Calu3 (cell line): ENCODE measurements at regions not wholly inside any gene's neighbourhood (a gene's known extent, or its start where the extent isn't known, plus 50 kb on each side); places are given as distances from the start of the nearest gene placed in this dataset.

Source experiments
- BruUV-seq: library from RNA; stranded (reverse); fragments of 400-500 nt; replicated peaks from 2 replicates; lab custom pipeline; 2021; lab: Mats Ljungman, UMichigan
- CTCF ChIA-PET: fragments of 300-600 bp; sonication (Branson Sonifier 250); formaldehyde crosslinking; loops from one replicate; lab custom pipeline; 2022; ENCODE audit warnings: antibody characterized with exemption; lab: Charles Lee
- DNase-seq: peaks from one replicate; pipeline ENCODE4 v3.0.0; 2022
- H3K27ac Mint-ChIP-seq: one replicate; pipeline ENCODE4 v1.8.0; 2022; ENCODE audit warnings: mixed read lengths; ENCODE audit not compliant: unreplicated experiment
- H3K27me3 Mint-ChIP-seq: one replicate; pipeline ENCODE4 v1.8.0; 2022; ENCODE audit warnings: mixed read lengths; ENCODE audit not compliant: unreplicated experiment
- H3K36me3 Mint-ChIP-seq: one replicate; pipeline ENCODE4 v1.8.0; 2022; ENCODE audit warnings: mild to moderate bottlenecking, moderate library complexity, mixed read lengths; ENCODE audit not compliant: insufficient read depth, unreplicated experiment
- H3K4me1 Mint-ChIP-seq: one replicate; pipeline ENCODE4 v1.8.0; 2022; ENCODE audit warnings: mild to moderate bottlenecking, low read depth, mixed read lengths; ENCODE audit not compliant: unreplicated experiment
- H3K4me3 Mint-ChIP-seq: one replicate; pipeline ENCODE4 v1.8.0; 2022; ENCODE audit warnings: mild to moderate bottlenecking, low read depth, moderate library complexity, mixed read lengths; ENCODE audit not compliant: unreplicated experiment
- H3K9me3 Mint-ChIP-seq: one replicate; pipeline ENCODE4 v1.8.0; 2022; ENCODE audit warnings: low read depth, mixed read lengths; ENCODE audit not compliant: unreplicated experiment
- CTCF ChIP-seq: fragments of 200-600 bp; IDR thresholded peaks from one replicate; pipeline ENCODE4 v1.8.0; 2022; ENCODE audit warnings: antibody characterized with exemption; ENCODE audit not compliant: unreplicated experiment
- intact Hi-C: fragments of 100-400 bp; cut with micrococcal nuclease; formaldehyde crosslinking; loops from one replicate; pipeline ENCODE4 v1.10.0; 2022; ENCODE audit not compliant: unreplicated experiment

- no peaks in the 10 kb centered on the region for H3K36me3 Mint-ChIP-seq
- BruUV-seq: no TSS peak
- H3K27me3 Mint-ChIP-seq: peaks cover 41% of the 10 kb centered on the region
- intact Hi-C loops: no loop called here
- H3K27ac Mint-ChIP-seq: no peak overlapping the region
- no peak for DNase-seq
- H3K4me1 Mint-ChIP-seq: peaks cover 5% of the 10 kb centered on the region
- H3K9me3 Mint-ChIP-seq: no peaks in the 10 kb centered on the region
- TF ChIP-seq CTCF: no peak
- CTCF ChIA-PET: no interaction called here
- H3K4me3 Mint-ChIP-seq: no peak overlapping the region
Observed at GRCh38 chr10:2920637-2921036, 146.7 kb upstream of the PFKP start.

- no peaks in the 10 kb centered on the region for H3K36me3 Mint-ChIP-seq
- no peak for DNase-seq
- no peak for TF ChIP-seq CTCF
- H3K27me3 Mint-ChIP-seq: peaks cover 41% of the 10 kb centered on the region
- H3K4me3 Mint-ChIP-seq: no peak overlapping the region
- CTCF ChIA-PET: interaction anchor here (0.7 kb wide), 1 partner anchor 568 kb away, joined by 3 read pairs; no protein-coding TSS in a partner anchor
- H3K4me1 Mint-ChIP-seq: peaks cover under 1% of the 10 kb centered on the region
- intact Hi-C loops: no loop called here
- H3K9me3 Mint-ChIP-seq: no peaks in the 10 kb centered on the region
- BruUV-seq: no TSS peak
- no peak overlapping the region for H3K27ac Mint-ChIP-seq
Observed at GRCh38 chr10:2920168-2920567, 147.2 kb upstream of the PFKP start.

- no peaks in the 10 kb centered on the region for H3K36me3 Mint-ChIP-seq
- no peaks in the 10 kb centered on the region for H3K9me3 Mint-ChIP-seq
- no peak overlapping the region for H3K4me3 Mint-ChIP-seq
- BruUV-seq: no TSS peak
- TF ChIP-seq CTCF: no peak
- H3K27ac Mint-ChIP-seq: no peak overlapping the region
- no peak for DNase-seq
- peaks cover 41% of the 10 kb centered on the region for H3K27me3 Mint-ChIP-seq
- CTCF ChIA-PET: no interaction called here
- H3K4me1 Mint-ChIP-seq: no peaks in the 10 kb centered on the region
- intact Hi-C loops: no loop called here
Observed at GRCh38 chr10:2919016-2919415, 148.3 kb upstream of the PFKP start.

- Mint-ChIP-seq H3K4me1 (no peaks in the 10 kb centered on the region), H3K27ac (no peak overlapping the region), H3K27me3 (peaks cover 41% of the 10 kb centered on the region), H3K4me3 (no peak overlapping the region), H3K9me3 (no peaks in the 10 kb centered on the region), H3K36me3 (no peaks in the 10 kb centered on the region)
- no peak for TF ChIP-seq CTCF
- BruUV-seq: no TSS peak
- intact Hi-C loops: no loop called here
- CTCF ChIA-PET: no interaction called here
- DNase-seq: no peak
Observed at GRCh38 chr10:2918489-2918888, 148.9 kb upstream of the PFKP start.
